ENCODE measurements at regions not wholly inside any gene's neighbourhood (a gene's known extent, or its start where the extent isn't known, plus 50 kb on each side); places are given as distances from the start of the nearest gene placed in this dataset.
"Not testable (repeated sequence)": the region's sequence is repeated elsewhere in the genome, so short reads cannot be mapped to it uniquely, and the experiment has no call there.

DNA sequence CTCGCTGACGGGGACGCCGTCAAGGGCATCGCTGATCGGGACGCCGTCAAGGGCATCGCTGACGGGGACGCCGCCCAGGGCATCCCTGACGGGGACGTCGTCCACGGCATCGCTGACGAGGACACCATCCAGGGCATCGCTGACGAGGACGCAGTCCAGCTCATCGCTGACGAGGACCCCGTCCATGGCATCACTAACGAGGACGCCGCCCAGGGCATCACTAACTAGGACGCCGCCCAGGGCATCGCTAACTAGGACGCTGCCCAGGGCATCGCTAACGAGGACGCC lies 945.2 kb downstream of the TUBA3C start:
- DNase-seq: no peak

DNA sequence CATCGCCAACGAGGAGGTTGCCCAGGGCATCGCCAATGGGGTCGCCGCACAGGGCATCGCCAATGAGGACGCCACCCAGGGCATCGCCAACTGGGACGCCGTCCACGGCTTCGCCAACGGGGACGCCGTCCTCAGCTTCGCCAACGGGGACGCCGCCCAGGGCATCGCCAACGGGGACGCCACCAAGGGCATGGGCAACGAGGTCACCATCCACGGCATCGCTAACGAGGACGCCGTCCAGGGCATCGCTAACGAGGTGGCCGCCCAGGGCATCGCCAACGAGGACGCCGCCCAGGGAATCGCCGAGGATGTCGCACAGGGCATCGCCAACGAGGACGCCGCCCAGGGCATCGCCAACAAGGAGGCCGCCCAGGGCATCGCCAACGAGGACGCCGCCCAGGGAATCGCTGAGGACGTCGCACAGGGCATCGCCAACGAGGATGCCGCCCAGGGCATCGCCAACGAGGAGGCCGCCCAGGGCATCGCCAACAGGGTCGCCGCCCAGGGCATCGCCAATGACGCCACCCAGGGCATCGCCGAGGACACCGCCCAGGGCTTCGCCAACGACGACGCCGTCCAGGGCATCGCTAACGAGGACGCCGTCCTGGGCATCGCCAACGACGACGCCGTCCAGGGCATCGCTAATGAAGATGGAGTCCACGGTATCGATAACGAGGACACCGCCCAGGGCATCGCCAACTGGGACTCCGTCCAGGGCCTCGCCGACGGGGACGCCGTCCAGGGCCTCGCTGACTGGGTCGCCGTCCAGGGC lies 945.7 kb downstream of the TUBA3C start:
- no peak for DNase-seq

DNA sequence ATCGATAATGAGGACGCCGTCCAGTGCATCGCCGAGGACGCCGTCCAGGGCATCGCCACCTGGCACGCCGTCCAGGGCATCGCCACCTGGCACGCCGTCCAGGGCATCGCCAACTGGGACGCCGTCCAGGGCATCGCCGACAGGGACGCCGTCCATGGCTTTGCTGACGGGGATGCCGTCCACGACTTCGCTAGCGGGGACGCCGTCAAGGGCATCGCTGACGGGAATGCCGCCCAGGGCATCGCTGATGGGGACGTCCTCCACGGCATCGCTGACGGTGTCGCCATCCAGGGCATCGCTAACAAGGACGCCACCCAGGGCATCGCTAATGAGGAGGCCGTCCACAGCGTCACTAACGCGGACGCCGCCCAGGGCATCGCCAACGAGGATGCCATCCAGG lies 946.5 kb downstream of the TUBA3C start:
- no peak for DNase-seq

GRCh38 chr13:18234451-18234850 lies 947.2 kb downstream of the TUBA3C start:
- not testable (repeated sequence) for DNase-seq

DNA sequence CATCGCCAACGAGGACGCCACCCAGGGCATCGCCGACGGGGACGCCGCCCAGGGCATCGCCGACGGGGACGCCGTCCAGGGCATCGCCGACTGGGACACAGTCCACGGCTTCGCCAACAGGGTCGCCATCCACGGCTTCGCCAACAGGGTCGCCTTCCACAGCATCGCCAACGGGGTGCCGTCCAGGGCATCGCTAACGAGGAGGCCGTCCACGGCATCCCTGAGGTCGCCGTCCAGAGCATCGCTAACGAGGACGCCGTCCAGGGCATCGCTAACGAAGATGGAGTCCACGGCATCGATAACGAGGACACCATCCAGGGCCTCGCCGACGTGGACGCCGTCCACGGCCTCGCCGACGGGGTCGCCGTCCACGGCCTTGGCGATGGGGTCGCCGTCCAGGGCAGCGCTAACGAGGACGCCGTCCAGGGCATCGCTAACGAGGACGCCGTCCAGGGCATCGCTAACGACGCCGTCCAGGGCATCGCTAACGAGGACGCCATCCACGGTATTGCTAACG lies 947.8 kb downstream of the TUBA3C start:
- no peak for DNase-seq

DNA sequence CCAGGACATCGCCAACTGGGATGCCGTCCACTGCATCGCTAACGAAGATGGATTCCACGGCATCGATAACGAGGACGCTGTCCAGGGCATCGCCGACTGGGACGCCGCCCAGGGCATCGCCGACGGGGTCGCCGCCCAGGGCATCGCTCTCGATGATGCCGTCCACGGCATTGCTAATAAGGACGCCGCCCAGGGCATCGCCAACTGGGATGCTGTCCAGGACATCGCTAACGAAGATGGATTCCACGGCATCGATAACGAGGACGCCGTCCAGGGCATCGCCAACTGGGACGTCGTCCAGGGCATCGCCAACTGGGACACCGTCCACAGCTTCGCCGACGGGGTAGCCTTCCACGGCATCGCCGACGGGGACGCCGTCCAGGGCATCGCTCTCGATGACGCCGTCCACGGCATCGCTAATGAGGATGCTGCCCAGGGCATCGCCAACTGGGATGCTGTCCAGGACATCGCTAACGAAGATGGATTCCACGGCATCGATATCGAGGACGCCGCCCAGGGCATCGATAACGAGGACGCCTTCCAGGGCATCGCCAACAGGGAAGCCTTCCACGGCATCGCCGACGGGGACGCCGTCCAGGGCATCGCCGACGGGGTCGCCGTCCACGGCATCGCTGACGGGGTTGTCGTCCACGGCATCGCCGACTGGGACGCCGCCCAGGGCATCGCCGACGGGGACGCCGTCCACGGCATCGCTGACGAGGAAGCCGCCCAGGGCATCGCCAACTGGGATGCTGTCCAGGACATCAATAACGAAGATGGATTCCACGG lies 948.4 kb downstream of the TUBA3C start:
- DNase-seq: no peak

- DNase-seq: no peak
Observed at GRCh38 chr13:18232298-18232993, 949.2 kb downstream of the TUBA3C start.

DNA sequence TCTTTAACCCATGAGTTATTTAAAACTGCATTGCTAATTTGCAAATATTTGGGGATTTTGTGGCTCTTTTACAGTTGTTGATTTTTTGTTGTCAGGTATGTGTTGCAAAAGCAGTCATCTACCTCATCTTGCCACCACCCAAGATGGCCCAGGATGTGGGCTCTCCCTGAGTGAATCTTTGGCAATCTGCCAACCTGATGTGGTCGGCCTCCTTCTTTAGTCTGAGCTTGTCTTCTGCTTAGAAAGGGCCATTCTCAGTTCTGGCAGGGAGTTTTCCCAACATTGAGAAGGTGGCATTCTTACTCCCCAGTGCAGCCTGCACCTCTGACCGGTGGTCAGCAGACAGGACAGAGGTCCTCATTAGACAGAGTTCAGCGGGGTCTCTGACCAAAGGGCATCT lies 957.2 kb downstream of the TUBA3C start:
- DNase-seq: not testable (repeated sequence)

- not testable (repeated sequence) for DNase-seq
Observed at GRCh38 chr13:18214689-18215088, 966.9 kb downstream of the TUBA3C start.

- not testable (repeated sequence) for DNase-seq
Observed at GRCh38 chr13:18213511-18213910, 968.1 kb downstream of the TUBA3C start.

GRCh38 chr13:18212873-18213272 lies 968.8 kb downstream of the TUBA3C start:
- peak; percentile 56 for DNase-seq

GRCh38 chr13:18211752-18212560 lies 969.7 kb downstream of the TUBA3C start:
- DNase-seq: peak; percentile 48

DNA sequence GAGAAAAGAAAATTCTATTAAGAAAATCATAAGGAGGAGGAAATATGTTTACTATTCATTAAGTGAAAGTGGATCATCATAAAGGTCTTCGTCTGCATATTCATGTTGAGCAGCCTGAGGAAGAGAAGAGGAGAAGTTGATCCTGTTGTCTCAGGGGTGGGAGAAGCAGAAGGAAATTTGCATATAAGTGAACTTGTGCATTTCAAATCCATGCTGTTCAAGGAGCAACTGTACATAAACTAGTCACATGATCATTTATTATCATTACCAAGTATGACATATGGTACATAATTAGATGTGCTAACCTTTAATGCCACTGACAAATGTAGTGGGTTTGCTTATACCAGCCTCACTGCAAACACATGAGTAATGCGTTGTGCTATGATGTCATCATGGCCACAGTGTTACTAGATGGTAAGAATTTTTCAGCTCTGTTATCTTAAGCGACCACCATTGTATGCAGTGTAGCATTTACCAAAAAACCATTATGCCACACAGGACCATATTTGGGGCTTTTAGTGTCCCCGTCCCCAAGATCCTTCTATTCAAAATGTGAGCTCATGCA lies 976.9 kb downstream of the TUBA3C start:
- DNase-seq: not testable (repeated sequence)

GRCh38 chr13:18195365-18195678 lies 986.3 kb downstream of the TUBA3C start:
- DNase-seq: not testable (repeated sequence)

GRCh38 chr13:18194631-18195364 lies 986.8 kb downstream of the TUBA3C start:
- not testable (repeated sequence) for DNase-seq

DNA sequence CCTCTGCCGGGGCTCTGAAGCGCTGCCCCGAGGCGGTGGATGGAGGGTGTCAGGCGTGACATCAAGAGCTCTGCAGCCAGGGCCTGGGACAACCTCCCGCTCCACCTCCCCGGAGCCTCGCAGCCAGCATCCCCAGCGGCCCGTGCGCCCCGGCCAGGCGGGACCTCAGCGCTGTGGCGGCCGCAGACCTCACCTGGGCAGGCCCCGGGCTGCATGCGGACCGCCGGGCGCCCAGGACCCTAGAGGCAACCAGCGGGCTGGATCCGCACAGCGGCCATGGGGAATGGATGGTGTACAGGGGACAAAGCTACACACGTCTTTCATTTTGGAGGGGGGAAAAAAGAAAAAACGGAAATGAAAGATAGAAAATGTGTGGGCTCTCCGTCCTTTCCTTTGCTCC lies 987.5 kb downstream of the TUBA3C start:
- DNase-seq: not testable (repeated sequence)

Data from activated CD8-positive, alpha-beta memory T cell treated with anti-CD3 and anti-CD28 coated beads, Interleukin-2, amount 50 U/mL, for 48 hours (primary cell).